Keratinocyte (primary cell): ENCODE measurements at regions not wholly inside any gene's neighbourhood (a gene's known extent, or its start where the extent isn't known, plus 50 kb on each side); places are given as distances from the start of the nearest gene placed in this dataset.

ENCODE experiments used
- DNase-seq: peaks from one replicate; pipeline ENCODE4 v3.0.0-alpha.2; 2011; ENCODE audit warnings: low read depth, missing footprints, low spot score
- FAIRE-seq: peaks from 2 replicates; lab custom pipeline; 2011; peaks lifted over from hg19 to GRCh38; lab: Jason Lieb, UNC
- H2AFZ ChIP-seq: 2 replicates; pipeline ENCODE4 v1.6.0; 2012; ENCODE audit warnings: low read length, control low read depth, inconsistent platforms; ENCODE audit not compliant: control insufficient read depth
- H3K27ac ChIP-seq: 2 replicates; pipeline ENCODE4 v1.5.1; 2011; ENCODE audit warnings: low read length; ENCODE audit not compliant: control insufficient read depth, insufficient read depth
- H3K27me3 ChIP-seq: 3 replicates; pipeline ENCODE4 v1.6.0; 2011; ENCODE audit warnings: low read length; ENCODE audit not compliant: control insufficient read depth, insufficient read depth; ENCODE audit errors: extremely low read depth
- H3K36me3 ChIP-seq, 2 experiments: 2 replicates in 1 of 2; 3 replicates in 1 of 2; pipeline ENCODE4 v1.5.1; 2011; ENCODE audit warnings: low read length in 2 of 2, mild to moderate bottlenecking in 1 of 2; ENCODE audit not compliant: control insufficient read depth in 2 of 2, insufficient read depth in 2 of 2; ENCODE audit errors: extremely low read depth in 1 of 2
- H3K4me1 ChIP-seq: 3 replicates; pipeline ENCODE4 v1.5.1; 2011; ENCODE audit warnings: low read length; ENCODE audit not compliant: control insufficient read depth, insufficient read depth; ENCODE audit errors: extremely low read depth
- H3K4me2 ChIP-seq: 3 replicates; pipeline ENCODE4 v1.6.0; 2011; ENCODE audit warnings: low read depth, low read length; ENCODE audit not compliant: control insufficient read depth, insufficient read depth; ENCODE audit errors: extremely low read depth
- H3K4me3 ChIP-seq, 3 experiments: fragments of 200-600 bp in 1 of 3; sonication (generic) in 1 of 3; 2 replicates in 2 of 3; 3 replicates in 1 of 3; pipeline ENCODE4 v1.5.1; 2011 to 2016; ENCODE audit warnings: low read length in 3 of 3, mild to moderate bottlenecking in 3 of 3, control low read depth in 2 of 3, inconsistent platforms in 1 of 3, low read depth in 1 of 3, mixed read lengths in 1 of 3, mixed run types in 1 of 3, moderate library complexity in 1 of 3; ENCODE audit not compliant: control insufficient read depth in 2 of 3, insufficient read depth in 2 of 3; ENCODE audit errors: extremely low read depth in 1 of 3
- H3K79me2 ChIP-seq: 2 replicates; pipeline ENCODE4 v1.6.0; 2012; ENCODE audit warnings: low read length; ENCODE audit not compliant: control insufficient read depth, insufficient read depth
- H3K9ac ChIP-seq: 3 replicates; pipeline ENCODE4 v1.6.0; 2011; ENCODE audit warnings: low read length; ENCODE audit not compliant: control insufficient read depth, insufficient read depth; ENCODE audit errors: extremely low read depth
- H3K9me1 ChIP-seq: 3 replicates; pipeline ENCODE4 v1.6.0; 2011; ENCODE audit warnings: low read length; ENCODE audit not compliant: control insufficient read depth, insufficient read depth; ENCODE audit errors: extremely low read depth
- H3K9me3 ChIP-seq: 2 replicates; pipeline ENCODE4 v1.5.1; 2012; ENCODE audit warnings: low read depth, low read length; ENCODE audit not compliant: control insufficient read depth
- H4K20me1 ChIP-seq: 3 replicates; pipeline ENCODE4 v1.6.0; 2011; ENCODE audit warnings: low read length; ENCODE audit not compliant: control insufficient read depth, insufficient read depth; ENCODE audit errors: extremely low read depth
- CTCF ChIP-seq, 3 experiments: IDR thresholded peaks in 1 of 3; conservative IDR thresholded peaks in 1 of 3; optimal IDR thresholded peaks in 1 of 3; 2 replicates in 2 of 3; 3 replicates in 1 of 3; pipeline versions ENCODE3 to v1.5.1; 2011; ENCODE audit warnings: low read length in 3 of 3, mild to moderate bottlenecking in 3 of 3, moderate library complexity in 2 of 3, control low read depth in 1 of 3, inconsistent platforms in 1 of 3; ENCODE audit not compliant: insufficient read depth in 2 of 3; ENCODE audit errors: extremely low read depth in 1 of 3
- EZH2 ChIP-seq: IDR thresholded peaks from one replicate; pipeline ENCODE4 v1.6.1; 2012; ENCODE audit warnings: inconsistent platforms, mild to moderate bottlenecking, low read length, moderate library complexity
- dilution Hi-C: fragments of 300-500 bp; cut with MboI; formaldehyde crosslinking; loops from one replicate; pipeline ENCODE4 v1.7.0; 2020; ENCODE audit warnings: low sequenced_read_pairs; ENCODE audit not compliant: extremely low pct_ligation_motif_present

GRCh38 chr12:40632171-40632570, 60.1 kb upstream of the CNTN1 start:
- TF ChIP-seq EZH2 (no peak), CTCF (optimal IDR thresholded peaks at IDR 0.05 in 1 of 3, IDR thresholded peaks at IDR 0.05 in 1 of 3, conservative IDR thresholded peaks at IDR 0.05 in 1 of 3; ENCODE audit: extremely low read depth in 1 of 3, insufficient read depth in 2 of 3, low read length in 3 of 3) (no peak)
- H3K79me2 ChIP-seq, result no peaks in the 10 kb centered on the region
- H3K27ac ChIP-seq, result no peak overlapping the region
- no peak overlapping the region for H3K4me2 ChIP-seq
- H3K9me1 ChIP-seq, result no peaks in the 10 kb centered on the region
- H3K9ac ChIP-seq, result no peak overlapping the region
- dilution Hi-C loops, result no loop called here
- no peak overlapping the region for H2AFZ ChIP-seq
- H3K27me3 ChIP-seq, result no peaks in the 10 kb centered on the region
- DNase-seq (no peak), FAIRE-seq (no peak)
- H3K9me3 ChIP-seq, result no peaks in the 10 kb centered on the region
- no peak overlapping the region for H3K4me3 ChIP-seq
- no peaks in the 10 kb centered on the region for H3K36me3 ChIP-seq
- no peaks in the 10 kb centered on the region for H3K4me1 ChIP-seq
- no peaks in the 10 kb centered on the region for H4K20me1 ChIP-seq

- Histone ChIP-seq H3K9ac (no peak overlapping the region), H3K9me1 (no peaks in the 10 kb centered on the region), H4K20me1 (no peaks in the 10 kb centered on the region), H3K4me2 (no peak overlapping the region), H3K27me3 (no peaks in the 10 kb centered on the region), H3K4me1 (no peaks in the 10 kb centered on the region), H3K79me2 (no peaks in the 10 kb centered on the region), H3K27ac (no peak overlapping the region), H3K9me3 (no peaks in the 10 kb centered on the region), H3K4me3 (no peak overlapping the region), H2AFZ (no peak overlapping the region), H3K36me3 (no peaks in the 10 kb centered on the region)
- no peak for FAIRE-seq
- no peak for DNase-seq
- dilution Hi-C loops, result no loop called here
- TF ChIP-seq CTCF (optimal IDR thresholded peaks at IDR 0.05 in 1 of 3, IDR thresholded peaks at IDR 0.05 in 1 of 3, conservative IDR thresholded peaks at IDR 0.05 in 1 of 3; ENCODE audit: extremely low read depth in 1 of 3, insufficient read depth in 2 of 3, low read length in 3 of 3) (no peak), EZH2 (no peak)
These were observed 59.3 kb upstream of the CNTN1 start for GRCh38 chr12:40632933-40633332.
